Osteoblast (primary cell): ENCODE measurements at regions not wholly inside any gene's neighbourhood (a gene's known extent, or its start where the extent isn't known, plus 50 kb on each side); places are given as distances from the start of the nearest gene placed in this dataset.

Source experiments
- DNase-seq: peaks from one replicate; pipeline ENCODE4 v3.0.0; 2011; ENCODE audit warnings: low spot score, mixed read lengths; ENCODE audit not compliant: insufficient read length; ENCODE audit errors: missing footprints
- H2AFZ ChIP-seq: 2 replicates; pipeline ENCODE4 v1.6.0; 2011; ENCODE audit warnings: mild to moderate bottlenecking, low read length
- H3K27ac ChIP-seq: 2 replicates; pipeline ENCODE4 v1.5.1; 2011; ENCODE audit warnings: mild to moderate bottlenecking, low read depth, low read length, moderate library complexity
- H3K27me3 ChIP-seq: 2 replicates; pipeline ENCODE4 v1.6.0; 2012; ENCODE audit warnings: mild to moderate bottlenecking, control low read depth, inconsistent platforms, low read length, moderate library complexity; ENCODE audit not compliant: insufficient read depth
- H3K36me3 ChIP-seq: 2 replicates; pipeline ENCODE4 v1.5.1; 2011; ENCODE audit warnings: mild to moderate bottlenecking, low read length, control low read depth, moderate library complexity; ENCODE audit not compliant: insufficient read depth
- H3K4me1 ChIP-seq: 2 replicates; pipeline ENCODE4 v1.5.1; 2011; ENCODE audit warnings: mild to moderate bottlenecking, low read length, control low read depth, moderate library complexity; ENCODE audit not compliant: insufficient read depth
- H3K4me2 ChIP-seq: 2 replicates; pipeline ENCODE4 v1.6.0; 2011; ENCODE audit warnings: mild to moderate bottlenecking, low read length; ENCODE audit not compliant: insufficient read depth
- H3K4me3 ChIP-seq: fragments of 200-600 bp; sonication (generic); 3 replicates; pipeline ENCODE4 v1.5.1; 2012; ENCODE audit warnings: mild to moderate bottlenecking, low read length, inconsistent platforms; ENCODE audit not compliant: insufficient read depth
- H3K79me2 ChIP-seq: 2 replicates; pipeline ENCODE4 v1.6.0; 2012; ENCODE audit warnings: mild to moderate bottlenecking, low read length, control low read depth, inconsistent platforms; ENCODE audit not compliant: insufficient read depth
- H3K9me3 ChIP-seq: 2 replicates; pipeline ENCODE4 v1.5.1; 2011; ENCODE audit warnings: low read depth, low read length, control low read depth
- H4K20me1 ChIP-seq: 2 replicates; pipeline ENCODE4 v1.6.0; 2012; ENCODE audit warnings: mild to moderate bottlenecking, low read length, control low read depth; ENCODE audit not compliant: insufficient read depth
- CTCF ChIP-seq: IDR thresholded peaks from 2 replicates; pipeline ENCODE4 v1.5.1; 2011; ENCODE audit warnings: mild to moderate bottlenecking, low read depth, low read length, moderate library complexity; ENCODE audit errors: extremely low read depth

- no peaks in the 10 kb centered on the region for H3K9me3 ChIP-seq
- H3K27me3 ChIP-seq = no peaks in the 10 kb centered on the region
- H3K79me2 ChIP-seq = no peaks in the 10 kb centered on the region
- H3K36me3 ChIP-seq = no peaks in the 10 kb centered on the region
- H3K27ac ChIP-seq = no peak overlapping the region
- no peak overlapping the region for H3K4me2 ChIP-seq
- no peaks in the 10 kb centered on the region for H3K4me1 ChIP-seq
- no peak overlapping the region for H2AFZ ChIP-seq
- no peaks in the 10 kb centered on the region for H4K20me1 ChIP-seq
- no peak for DNase-seq
- H3K4me3 ChIP-seq = no peak overlapping the region
- no peak for TF ChIP-seq CTCF
Measured at GRCh38 chrX:42220083-42220482, 296.7 kb upstream of the CASK start.

- TF ChIP-seq CTCF = no peak
- Histone ChIP-seq H3K27me3 (no peaks in the 10 kb centered on the region), H2AFZ (no peak overlapping the region), H3K36me3 (no peaks in the 10 kb centered on the region), H3K9me3 (no peaks in the 10 kb centered on the region), H3K4me2 (no peak overlapping the region), H3K27ac (no peak overlapping the region), H3K4me3 (no peak overlapping the region), H3K4me1 (no peaks in the 10 kb centered on the region), H4K20me1 (no peaks in the 10 kb centered on the region), H3K79me2 (no peaks in the 10 kb centered on the region)
- no peak for DNase-seq
Measured at GRCh38 chrX:42219231-42219630, 295.9 kb upstream of the CASK start.

- Histone ChIP-seq H3K79me2 (no peaks in the 10 kb centered on the region), H2AFZ (no peak overlapping the region), H3K36me3 (no peaks in the 10 kb centered on the region), H4K20me1 (no peaks in the 10 kb centered on the region), H3K9me3 (no peaks in the 10 kb centered on the region), H3K4me3 (no peak overlapping the region), H3K4me2 (no peak overlapping the region), H3K27me3 (no peaks in the 10 kb centered on the region), H3K27ac (no peak overlapping the region), H3K4me1 (no peaks in the 10 kb centered on the region)
- DNase-seq = no peak
- TF ChIP-seq CTCF = no peak
Measured at GRCh38 chrX:42195506-42195905, 272.2 kb upstream of the CASK start.

- Histone ChIP-seq H3K79me2 (no peaks in the 10 kb centered on the region), H3K4me2 (no peak overlapping the region), H3K27me3 (no peaks in the 10 kb centered on the region)
Measured at GRCh38 chrX:42189576-42189975, 266.2 kb upstream of the CASK start.

More at GRCh38 chrX:42189576-42189975, 266.2 kb upstream of the CASK start:
- Histone ChIP-seq H3K9me3 (no peaks in the 10 kb centered on the region), H3K4me1 (no peaks in the 10 kb centered on the region), H3K27ac (no peak overlapping the region), H2AFZ (no peak overlapping the region), H4K20me1 (no peaks in the 10 kb centered on the region), H3K36me3 (no peaks in the 10 kb centered on the region), H3K4me3 (no peak overlapping the region)
- no peak for DNase-seq
- TF ChIP-seq CTCF = no peak
